BE2C (cell line): ENCODE measurements at regions not wholly inside any gene's neighbourhood (a gene's known extent, or its start where the extent isn't known, plus 50 kb on each side); places are given as distances from the start of the nearest gene placed in this dataset.

Experiments used
- DNase-seq: peaks from one replicate; pipeline ENCODE4 v3.0.0-alpha.2; 2020
- H3K27me3 ChIP-seq: fragments of 250-450 bp; sonication (Bioruptor Pico); 2 replicates; pipeline ENCODE4 v1.5.1; 2020; ENCODE audit warnings: mild to moderate bottlenecking
- H3K36me3 ChIP-seq: fragments of 250-450 bp; sonication (Bioruptor Pico); 2 replicates; pipeline ENCODE4 v1.5.1; 2020; ENCODE audit warnings: mild to moderate bottlenecking
- H3K4me1 ChIP-seq: fragments of 250-450 bp; sonication (Bioruptor Pico); 2 replicates; pipeline ENCODE4 v1.5.1; 2020
- H3K4me3 ChIP-seq: 2 replicates; pipeline ENCODE4 v1.5.1; 2011; ENCODE audit warnings: low read depth, low read length
- H3K9me3 ChIP-seq: fragments of 250-450 bp; sonication (Bioruptor Pico); 2 replicates; pipeline ENCODE4 v1.5.1; 2020
- TF ChIP-seq, protein P1 (sequence below): IDR thresholded peaks from 2 replicates; pipeline ENCODE4 v1.5.1; 2012; ENCODE audit warnings: mild to moderate bottlenecking, low read depth, low read length

DNA sequence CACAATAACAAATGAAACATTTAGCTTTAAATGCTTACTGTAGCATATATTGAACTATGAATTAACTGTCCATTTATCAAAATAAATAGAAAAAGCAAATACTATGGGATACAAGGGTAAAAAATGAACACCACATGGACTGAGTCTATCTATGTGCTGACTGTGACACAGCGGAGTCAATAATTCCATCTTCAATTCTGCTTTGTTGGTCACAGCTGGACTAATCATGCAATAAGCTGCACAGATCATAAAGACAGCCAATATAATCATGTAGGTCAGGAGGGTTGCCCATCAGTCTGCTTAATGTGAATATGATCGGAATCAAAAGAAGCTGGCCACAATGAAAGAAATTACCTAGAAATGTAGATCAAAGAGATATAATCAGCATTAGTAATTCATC, 95.7 kb upstream of the FAM47A start:
- Histone ChIP-seq H3K9me3 (no peaks in the 10 kb centered on the region), H3K36me3 (no peaks in the 10 kb centered on the region), H3K27me3 (no peaks in the 10 kb centered on the region), H3K4me1 (no peaks in the 10 kb centered on the region), H3K4me3 (no peak overlapping the region)
- DNase-seq, result no peak
- TF ChIP-seq, protein P1, sequence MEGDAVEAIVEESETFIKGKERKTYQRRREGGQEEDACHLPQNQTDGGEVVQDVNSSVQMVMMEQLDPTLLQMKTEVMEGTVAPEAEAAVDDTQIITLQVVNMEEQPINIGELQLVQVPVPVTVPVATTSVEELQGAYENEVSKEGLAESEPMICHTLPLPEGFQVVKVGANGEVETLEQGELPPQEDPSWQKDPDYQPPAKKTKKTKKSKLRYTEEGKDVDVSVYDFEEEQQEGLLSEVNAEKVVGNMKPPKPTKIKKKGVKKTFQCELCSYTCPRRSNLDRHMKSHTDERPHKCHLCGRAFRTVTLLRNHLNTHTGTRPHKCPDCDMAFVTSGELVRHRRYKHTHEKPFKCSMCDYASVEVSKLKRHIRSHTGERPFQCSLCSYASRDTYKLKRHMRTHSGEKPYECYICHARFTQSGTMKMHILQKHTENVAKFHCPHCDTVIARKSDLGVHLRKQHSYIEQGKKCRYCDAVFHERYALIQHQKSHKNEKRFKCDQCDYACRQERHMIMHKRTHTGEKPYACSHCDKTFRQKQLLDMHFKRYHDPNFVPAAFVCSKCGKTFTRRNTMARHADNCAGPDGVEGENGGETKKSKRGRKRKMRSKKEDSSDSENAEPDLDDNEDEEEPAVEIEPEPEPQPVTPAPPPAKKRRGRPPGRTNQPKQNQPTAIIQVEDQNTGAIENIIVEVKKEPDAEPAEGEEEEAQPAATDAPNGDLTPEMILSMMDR, result no peak

DNA sequence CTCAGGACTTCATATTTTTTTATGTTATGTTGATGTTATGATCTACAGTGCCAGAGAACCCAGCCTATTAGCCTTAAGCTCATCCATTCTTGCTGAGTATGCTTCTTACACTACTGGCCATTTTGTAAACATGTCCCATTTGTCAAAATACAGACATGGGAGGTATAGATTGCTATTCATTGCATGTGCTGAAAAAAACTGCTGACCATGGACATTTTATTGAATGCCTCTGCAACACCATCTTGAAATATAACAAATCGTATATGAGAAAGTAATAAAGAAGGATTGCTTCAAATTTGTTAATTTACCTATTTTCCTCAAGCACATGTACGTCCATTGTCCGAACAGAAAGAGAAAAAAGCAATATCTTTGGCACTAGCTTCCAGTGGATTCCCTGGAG, 91.5 kb upstream of the FAM47A start:
- H3K9me3 ChIP-seq, result no peaks in the 10 kb centered on the region
- no peaks in the 10 kb centered on the region for H3K27me3 ChIP-seq
- H3K4me3 ChIP-seq, result no peak overlapping the region
- H3K36me3 ChIP-seq, result no peaks in the 10 kb centered on the region
- TF ChIP-seq, protein P1, result no peak
- no peak for DNase-seq
- H3K4me1 ChIP-seq, result no peaks in the 10 kb centered on the region

DNA sequence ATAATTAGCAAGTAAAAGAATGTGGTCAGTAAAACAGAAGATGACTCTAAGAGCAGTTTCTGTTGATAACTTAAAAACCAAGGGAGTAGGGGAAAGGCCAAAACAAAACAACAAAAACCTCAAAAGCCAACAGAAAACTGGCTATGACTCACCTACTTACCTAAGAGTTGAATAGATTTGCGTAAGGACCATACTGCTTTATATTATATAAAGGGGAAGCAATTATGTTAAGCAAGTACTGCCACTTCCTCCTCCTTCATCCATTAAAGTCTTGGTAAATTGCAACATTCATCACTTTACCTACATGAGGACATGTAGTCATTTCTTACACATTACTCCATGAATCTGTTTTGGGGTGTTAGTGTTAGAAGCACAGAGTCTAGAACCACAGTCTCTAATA, 85.9 kb upstream of the FAM47A start:
- no peak overlapping the region for H3K4me3 ChIP-seq
- no peaks in the 10 kb centered on the region for H3K36me3 ChIP-seq
- TF ChIP-seq, protein P1, result no peak
- H3K9me3 ChIP-seq, result no peaks in the 10 kb centered on the region
- no peaks in the 10 kb centered on the region for H3K27me3 ChIP-seq
- no peak for DNase-seq
- H3K4me1 ChIP-seq, result no peaks in the 10 kb centered on the region

DNA sequence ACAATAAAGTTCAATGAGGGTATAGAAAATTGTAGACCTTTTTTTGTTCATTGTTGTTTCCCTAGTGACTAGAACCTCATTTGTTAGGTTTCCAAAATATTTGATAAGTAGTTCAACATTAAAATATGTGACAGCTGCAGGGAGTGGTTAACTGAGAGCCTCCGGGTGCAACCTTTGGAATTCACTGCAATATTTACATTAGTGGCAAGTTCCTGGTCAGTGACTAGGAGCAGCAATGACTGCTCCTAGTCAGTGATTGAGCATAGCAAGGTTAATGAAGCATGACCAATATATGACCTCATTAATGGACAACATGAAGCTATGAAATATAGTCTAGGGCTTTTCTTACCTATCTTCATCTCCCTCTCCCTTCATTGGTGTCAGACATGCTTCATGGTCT, 65.8 kb upstream of the FAM47A start:
- Histone ChIP-seq H3K9me3 (no peaks in the 10 kb centered on the region), H3K4me3 (no peak overlapping the region), H3K36me3 (no peaks in the 10 kb centered on the region), H3K4me1 (no peaks in the 10 kb centered on the region), H3K27me3 (no peaks in the 10 kb centered on the region)
- no peak for DNase-seq
- TF ChIP-seq, protein P1, result no peak
